Loucy (cell line): ENCODE measurements at regions not wholly inside any gene's neighbourhood (a gene's known extent, or its start where the extent isn't known, plus 50 kb on each side); places are given as distances from the start of the nearest gene placed in this dataset.

Source experiments
- EZH2phosphoT487 ChIP-seq: fragments of 200-600 bp; IDR thresholded peaks from 2 replicates; pipeline ENCODE4 v1.6.1; 2018; ENCODE audit warnings: antibody characterized with exemption, mild to moderate bottlenecking, moderate library complexity, borderline replicate concordance
- TF ChIP-seq, protein P1 (sequence below): fragments of 200-600 bp; sonication (generic); conservative IDR thresholded peaks from 2 replicates; pipeline ENCODE4 v1.5.1; 2014; ENCODE audit warnings: mild to moderate bottlenecking, antibody characterized with exemption, low read length

DNA sequence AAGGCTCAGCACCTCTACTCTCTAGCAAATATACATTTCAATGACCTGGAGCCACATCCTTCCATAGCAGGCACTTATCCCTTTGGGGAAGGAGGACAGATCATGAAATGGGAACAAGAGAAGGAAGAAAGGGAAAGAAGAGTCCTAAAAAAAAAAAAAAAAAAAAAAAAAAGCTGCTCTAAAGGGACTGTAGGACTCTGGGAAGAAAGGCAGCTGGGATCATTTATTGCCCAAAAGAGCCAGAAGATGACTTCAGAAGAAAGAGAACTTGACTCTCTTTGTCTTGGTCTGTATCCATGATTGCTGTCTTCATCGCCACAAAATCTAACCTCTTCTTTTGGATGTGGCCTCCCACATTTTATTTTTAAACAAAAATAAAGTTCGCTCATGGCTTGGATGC, 203.6 kb upstream of the CELF2 start:
- TF ChIP-seq, protein P1, sequence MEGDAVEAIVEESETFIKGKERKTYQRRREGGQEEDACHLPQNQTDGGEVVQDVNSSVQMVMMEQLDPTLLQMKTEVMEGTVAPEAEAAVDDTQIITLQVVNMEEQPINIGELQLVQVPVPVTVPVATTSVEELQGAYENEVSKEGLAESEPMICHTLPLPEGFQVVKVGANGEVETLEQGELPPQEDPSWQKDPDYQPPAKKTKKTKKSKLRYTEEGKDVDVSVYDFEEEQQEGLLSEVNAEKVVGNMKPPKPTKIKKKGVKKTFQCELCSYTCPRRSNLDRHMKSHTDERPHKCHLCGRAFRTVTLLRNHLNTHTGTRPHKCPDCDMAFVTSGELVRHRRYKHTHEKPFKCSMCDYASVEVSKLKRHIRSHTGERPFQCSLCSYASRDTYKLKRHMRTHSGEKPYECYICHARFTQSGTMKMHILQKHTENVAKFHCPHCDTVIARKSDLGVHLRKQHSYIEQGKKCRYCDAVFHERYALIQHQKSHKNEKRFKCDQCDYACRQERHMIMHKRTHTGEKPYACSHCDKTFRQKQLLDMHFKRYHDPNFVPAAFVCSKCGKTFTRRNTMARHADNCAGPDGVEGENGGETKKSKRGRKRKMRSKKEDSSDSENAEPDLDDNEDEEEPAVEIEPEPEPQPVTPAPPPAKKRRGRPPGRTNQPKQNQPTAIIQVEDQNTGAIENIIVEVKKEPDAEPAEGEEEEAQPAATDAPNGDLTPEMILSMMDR = no peak
- TF ChIP-seq EZH2phosphoT487 = no peak
